GM12872 (cell line): ENCODE measurements at regions not wholly inside any gene's neighbourhood (a gene's known extent, or its start where the extent isn't known, plus 50 kb on each side); places are given as distances from the start of the nearest gene placed in this dataset.

Source experiments
- TF ChIP-seq, protein P1 (sequence below): IDR thresholded peaks from 3 replicates; pipeline ENCODE4 v1.5.1; 2011; ENCODE audit warnings: low read depth, mild to moderate bottlenecking, low read length, moderate library complexity; ENCODE audit not compliant: insufficient read depth

- TF ChIP-seq, protein P1, sequence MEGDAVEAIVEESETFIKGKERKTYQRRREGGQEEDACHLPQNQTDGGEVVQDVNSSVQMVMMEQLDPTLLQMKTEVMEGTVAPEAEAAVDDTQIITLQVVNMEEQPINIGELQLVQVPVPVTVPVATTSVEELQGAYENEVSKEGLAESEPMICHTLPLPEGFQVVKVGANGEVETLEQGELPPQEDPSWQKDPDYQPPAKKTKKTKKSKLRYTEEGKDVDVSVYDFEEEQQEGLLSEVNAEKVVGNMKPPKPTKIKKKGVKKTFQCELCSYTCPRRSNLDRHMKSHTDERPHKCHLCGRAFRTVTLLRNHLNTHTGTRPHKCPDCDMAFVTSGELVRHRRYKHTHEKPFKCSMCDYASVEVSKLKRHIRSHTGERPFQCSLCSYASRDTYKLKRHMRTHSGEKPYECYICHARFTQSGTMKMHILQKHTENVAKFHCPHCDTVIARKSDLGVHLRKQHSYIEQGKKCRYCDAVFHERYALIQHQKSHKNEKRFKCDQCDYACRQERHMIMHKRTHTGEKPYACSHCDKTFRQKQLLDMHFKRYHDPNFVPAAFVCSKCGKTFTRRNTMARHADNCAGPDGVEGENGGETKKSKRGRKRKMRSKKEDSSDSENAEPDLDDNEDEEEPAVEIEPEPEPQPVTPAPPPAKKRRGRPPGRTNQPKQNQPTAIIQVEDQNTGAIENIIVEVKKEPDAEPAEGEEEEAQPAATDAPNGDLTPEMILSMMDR: no peak
These were observed 103.5 kb downstream of the NOL4 start for GRCh38 chr18:34121200-34121721.

DNA sequence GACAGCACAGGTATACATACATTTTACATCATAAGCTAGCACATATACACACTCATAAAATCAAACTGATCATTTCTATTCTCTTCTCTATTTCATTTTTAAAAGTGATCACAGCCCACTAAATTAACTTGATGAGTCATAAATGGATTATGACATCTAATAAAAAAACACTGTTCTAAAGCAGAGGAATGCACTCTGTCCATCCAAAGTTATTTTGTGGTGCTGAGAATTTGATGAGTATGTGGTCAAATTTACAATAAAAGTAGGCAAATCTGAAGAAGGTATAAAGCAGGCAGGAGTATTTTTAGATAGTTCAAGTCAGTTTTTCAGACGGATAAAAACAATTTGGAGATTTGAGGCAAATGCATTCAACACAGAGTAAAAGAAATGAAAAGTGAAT is 104.4 kb downstream of the NOL4 start:
- TF ChIP-seq, protein P1: no peak

- TF ChIP-seq, protein P1: no peak
These were observed 107.4 kb downstream of the NOL4 start for GRCh38 chr18:34117319-34117718.

DNA sequence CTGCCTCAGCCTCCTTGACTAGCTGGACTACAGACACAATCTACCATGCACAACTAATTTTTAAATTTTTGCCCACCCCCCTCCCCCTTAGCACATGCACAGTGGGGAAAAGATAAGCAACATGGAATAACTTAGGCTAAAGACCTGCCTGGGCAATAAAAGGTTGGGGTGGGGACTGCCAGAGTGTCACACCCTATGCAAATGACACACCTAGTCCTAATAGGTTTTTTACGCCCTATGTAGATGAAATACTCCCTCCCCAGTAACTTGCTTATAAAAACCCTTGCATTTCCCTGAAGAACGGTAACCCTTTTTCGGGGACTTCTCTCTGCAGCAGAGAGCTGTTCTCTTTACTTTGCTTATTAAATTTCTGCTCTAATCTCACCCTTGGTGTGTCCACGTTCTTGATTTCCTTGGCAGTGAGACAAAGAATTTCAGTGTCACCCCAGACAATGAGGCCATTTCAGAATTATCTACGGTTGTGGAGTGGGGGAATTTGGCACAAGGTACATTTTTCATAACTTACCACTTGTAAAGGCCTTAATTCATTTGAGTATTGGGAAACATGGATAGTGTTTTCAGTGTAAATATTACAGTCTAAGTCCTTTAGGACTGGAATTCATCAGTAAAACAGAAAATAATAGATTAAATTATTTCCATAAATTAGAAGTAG is 109.2 kb downstream of the NOL4 start:
- TF ChIP-seq, protein P1: no peak

- TF ChIP-seq, protein P1: no peak
These were observed 109.7 kb downstream of the NOL4 start for GRCh38 chr18:34114996-34115395.

- TF ChIP-seq, protein P1: no peak
These were observed 116.5 kb downstream of the NOL4 start for GRCh38 chr18:34108206-34108605.

GRCh38 chr18:34098109-34098508 is 126.6 kb downstream of the NOL4 start:
- TF ChIP-seq, protein P1: no peak

DNA sequence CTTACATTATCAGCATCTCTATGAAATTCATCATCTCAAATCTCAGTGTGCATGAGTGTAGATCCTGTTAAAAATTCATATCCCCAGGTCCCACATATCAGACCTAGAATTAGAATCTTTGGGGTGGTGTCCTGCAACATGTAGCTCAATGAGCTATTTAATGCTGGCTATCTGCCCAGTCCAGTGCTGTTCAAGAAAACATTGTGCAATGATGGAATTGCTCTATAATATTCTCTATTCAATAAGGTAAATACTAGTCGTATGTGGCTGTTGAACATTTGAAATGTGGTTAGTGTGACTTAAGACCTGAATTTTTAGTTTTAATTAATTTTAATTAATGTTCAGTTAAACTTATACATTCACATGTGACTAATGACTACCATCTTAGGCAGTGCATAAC is 127.4 kb downstream of the NOL4 start:
- TF ChIP-seq, protein P1: no peak
